ENCODE measurements at regions not wholly inside any gene's neighbourhood (a gene's known extent, or its start where the extent isn't known, plus 50 kb on each side); places are given as distances from the start of the nearest gene placed in this dataset.

DNA sequence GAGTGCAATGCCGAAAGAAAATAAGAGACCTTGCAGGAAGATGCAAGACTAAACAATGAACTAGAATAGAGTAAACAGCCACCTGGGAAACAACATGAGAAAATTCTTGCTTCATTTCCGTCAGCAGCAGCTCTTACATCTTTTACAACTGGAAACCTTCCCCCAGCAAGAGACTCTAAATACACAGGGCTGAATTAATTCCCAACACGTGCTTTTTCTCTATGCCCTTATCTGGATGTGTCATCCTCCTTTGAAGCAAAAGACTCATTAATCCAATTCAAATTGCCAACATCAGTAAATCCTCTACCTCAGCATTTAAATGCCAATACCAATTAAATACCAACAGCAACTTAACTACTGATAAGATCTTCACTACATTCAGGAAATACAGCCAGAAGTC, 99.0 kb upstream of the PDE1C start:
- no peak for DNase-seq

DNA sequence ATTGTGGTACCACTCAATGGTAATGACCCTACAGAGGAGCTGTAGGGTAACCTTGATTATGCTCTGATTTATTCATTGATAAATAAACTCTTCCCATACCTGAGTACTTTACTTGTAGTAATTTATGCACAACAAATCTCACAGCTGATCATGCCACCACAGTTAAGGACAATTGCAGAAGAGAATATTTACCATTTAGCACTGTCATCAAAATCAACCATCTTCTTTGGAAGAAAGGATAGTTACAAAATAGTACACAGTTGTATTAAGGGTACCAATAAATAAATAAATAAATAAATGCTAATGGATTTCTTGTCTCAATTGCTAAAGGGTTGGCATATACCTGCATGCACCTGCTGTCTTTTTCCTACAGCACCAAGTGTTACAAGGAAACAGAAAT, 97.6 kb upstream of the PDE1C start:
- DNase-seq: no peak

DNA sequence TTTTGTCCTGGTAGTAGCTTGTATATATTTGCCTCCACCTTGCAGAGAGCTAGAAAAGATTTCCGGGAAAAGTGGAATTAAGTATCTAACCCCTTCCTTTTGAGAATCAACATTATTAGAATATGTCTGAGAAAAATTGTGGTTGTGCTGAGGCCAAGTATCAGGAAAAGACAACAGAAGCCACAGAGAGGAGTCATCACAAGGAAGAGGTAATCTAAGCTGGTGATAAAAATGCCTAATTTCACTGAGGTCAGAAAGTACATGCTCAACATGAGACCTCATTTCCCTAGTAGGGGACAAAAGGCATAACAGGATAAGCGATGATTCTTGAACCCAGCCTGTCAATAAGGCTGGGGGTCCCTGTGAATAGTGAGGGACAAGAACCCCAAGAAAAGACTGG, 97.0 kb upstream of the PDE1C start:
- DNase-seq: no peak

DNA sequence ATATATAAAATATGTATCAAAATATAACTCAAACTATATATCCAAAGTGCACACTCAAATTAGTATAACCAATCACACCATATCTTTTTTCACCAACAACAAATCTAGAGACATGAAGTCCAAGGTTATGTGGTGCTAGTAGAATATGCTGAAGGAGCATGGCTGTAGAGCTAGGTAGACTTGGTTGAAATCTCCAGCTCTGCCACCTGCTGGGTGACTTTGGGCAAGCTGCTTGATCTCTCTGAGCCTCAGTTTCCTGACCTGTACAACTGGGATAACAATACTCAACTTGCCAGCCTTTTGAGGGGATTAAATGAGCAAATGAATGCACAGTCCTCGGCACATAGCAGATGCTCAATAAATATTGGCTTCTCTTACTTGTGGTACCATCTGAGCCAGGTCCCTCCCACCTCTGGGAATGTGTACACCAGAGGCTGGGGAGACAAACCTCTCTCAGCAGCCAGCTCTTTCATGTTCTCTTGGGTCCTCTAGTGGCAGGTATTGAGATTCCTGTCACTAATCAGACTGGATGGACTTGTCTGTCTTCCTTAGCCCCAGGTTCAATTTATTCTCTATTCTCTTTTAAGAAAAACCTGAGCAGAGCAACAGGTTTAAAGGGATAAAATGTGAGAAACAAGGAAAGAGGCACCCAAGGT, 94.3 kb upstream of the PDE1C start:
- DNase-seq: no peak

DNA sequence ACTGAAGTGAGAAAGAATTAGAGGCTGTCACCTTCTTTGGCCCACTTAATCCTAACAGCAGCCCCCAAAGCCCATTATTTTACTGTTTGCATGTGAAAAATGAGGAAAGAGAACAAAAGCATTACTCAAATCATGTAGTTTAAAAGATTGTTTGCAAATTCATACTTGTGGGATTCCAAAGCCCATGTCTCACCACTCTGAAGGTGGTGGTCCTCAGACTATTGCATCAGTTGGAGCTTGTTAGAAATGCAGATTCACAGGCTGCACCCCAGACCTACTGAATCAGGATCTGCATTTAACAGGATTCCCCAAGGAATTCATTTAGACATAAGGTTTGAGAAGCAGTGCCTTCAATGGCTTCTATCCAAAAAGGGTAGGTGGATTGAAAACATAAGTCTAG, 93.7 kb upstream of the PDE1C start:
- no peak for DNase-seq

DNA sequence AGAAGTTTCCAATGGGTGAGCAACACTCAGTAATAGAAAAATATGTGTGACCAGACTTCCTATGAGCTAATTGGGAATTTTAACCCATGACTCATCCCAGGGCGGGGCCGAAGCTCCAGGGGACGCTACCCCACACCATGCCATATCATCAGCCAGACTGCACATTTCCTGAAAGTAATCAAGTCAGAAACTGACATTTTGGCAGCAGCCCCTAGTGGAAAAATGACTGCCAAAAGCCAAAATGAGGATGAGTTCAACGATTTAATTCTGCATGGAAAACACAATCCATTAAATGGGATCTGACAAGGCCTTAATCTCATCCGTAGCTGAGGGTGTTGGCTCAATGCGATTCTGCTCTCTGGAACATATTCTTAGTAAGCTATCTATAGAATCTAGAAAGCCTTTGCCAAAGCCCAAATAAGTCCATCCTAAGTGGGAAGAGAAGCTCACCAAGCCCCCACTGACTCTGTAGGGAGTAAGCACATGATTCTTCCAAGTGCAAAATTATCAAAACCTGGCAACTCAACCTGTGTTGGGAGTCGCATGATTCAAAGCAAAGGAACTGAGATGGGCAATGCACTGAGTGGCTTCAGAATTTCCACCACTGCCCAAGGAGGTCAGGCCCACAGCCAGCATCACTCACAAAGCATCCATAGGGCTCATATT, 93.1 kb upstream of the PDE1C start:
- no peak for DNase-seq

DNA sequence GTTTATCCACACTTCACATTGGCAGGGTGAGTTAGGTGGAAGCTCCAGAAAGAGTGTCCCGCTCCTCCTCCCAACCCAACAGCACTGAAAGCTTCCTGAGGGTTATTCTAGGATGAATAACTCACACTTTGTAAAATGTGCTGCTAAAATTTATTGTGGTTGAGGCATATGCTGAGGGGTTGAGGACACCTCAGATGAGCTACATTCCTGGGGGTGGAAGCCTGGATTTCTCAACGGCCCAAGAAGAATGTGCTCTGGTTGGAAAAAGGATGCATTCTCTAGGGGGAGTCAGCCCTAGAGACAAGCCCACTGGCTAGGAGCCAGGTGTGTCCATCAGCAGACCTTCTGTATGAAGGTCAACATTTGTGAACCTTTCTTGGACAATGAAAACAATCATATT, 91.5 kb upstream of the PDE1C start:
- DNase-seq: no peak

DNA sequence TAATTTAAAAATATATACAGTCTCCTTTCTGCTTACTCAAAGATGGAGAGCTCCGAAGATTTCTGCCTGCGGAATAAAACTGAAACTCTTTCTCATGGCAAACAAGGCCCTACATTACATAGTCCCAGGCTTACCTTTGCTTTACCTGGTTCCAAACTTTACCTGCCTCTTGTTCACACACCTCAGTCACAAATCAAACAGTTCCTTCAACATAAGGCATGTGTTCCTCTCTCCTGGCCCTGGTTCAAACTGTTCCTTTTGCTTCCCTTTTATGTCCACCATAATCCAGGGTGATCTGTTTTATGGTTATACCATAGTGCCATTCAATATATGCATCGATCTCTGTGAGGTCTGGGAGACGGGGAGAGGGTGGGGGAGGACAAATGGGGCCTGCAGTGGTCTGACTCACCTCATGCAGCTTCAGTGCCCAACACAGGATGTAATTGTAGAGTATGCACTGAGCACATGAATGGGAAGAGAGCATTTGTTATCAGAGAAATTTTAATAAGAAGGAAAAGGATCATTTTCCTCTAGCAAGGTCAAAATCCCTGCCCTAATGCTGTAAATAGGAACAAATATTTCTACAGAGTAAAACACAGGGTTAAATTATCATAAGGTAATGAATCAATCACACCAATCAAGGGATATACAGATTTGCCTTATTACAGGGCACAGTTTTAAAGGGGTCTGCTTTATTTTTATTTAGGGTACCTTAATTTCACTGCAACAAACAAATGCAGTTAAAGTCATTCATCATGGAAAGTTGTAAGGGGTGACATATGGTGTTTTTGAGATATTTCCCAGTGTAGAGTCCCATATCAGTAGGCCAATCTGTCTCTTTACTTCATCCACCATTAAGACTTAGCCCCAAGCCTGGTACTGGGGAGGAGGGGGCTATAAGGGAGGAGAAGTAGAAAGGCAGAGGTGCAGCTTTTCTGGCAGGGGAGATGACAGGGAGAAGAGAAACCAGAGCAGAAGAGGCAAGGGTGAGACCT, 88.8 kb upstream of the PDE1C start:
- no peak for DNase-seq

DNA sequence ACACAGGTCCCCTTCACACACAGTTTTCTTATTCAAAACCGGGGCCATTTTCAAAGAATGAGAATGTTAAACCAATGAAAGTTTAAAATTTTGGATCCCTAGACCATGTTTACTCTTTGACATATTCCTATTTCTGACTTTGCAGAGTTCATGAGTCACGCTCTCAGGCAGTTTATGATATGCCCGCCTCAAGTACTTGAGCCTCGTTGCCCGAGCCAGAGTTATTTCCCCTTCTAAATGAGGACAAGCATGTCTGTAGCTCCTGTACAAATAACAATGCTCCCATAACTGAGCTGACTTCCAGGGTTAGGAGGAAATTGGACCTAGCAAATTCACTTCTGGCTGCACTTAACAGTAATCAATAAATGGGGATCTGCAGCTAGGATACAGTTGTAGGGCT, 87.9 kb upstream of the PDE1C start:
- no peak for DNase-seq

DNA sequence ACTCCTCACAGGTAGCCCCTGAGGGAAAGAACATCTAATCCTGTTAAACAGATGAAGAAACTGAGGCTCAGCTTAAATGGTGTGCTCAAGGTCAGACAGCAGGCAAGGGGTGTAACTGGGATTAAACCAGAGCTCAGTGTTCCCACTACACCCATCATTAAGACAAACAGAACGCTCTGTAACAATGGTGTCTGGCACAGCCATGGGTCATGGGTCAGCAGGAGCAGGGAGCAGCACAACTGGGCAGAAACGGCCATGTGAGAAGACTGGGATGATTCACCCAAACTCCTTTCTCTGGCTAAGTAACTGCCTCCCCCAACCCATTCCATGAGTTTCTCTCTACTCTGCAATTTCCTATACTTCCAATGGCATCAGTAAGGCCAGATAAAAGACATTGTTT, 85.5 kb upstream of the PDE1C start:
- no peak for DNase-seq

DNA sequence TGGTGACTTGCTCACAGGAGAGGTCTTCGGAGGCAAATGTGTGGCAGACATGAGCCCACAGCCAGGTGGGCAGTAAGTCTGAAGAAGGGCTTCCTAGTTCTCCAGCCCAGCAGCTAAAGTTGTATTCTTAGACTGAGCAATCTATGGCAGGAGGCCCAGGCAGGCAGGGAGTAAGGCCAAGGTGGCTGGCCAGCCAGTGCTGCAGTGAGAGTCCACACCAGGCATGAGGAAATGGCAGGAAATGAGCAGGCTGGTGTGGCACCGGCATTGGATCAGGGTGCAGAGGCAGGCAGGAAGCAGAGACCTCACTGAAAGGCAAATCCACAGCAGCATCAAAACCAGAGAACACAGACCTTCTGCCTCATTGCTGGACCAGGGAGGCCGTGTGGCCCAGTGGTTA, 84.6 kb upstream of the PDE1C start:
- DNase-seq: no peak

DNA sequence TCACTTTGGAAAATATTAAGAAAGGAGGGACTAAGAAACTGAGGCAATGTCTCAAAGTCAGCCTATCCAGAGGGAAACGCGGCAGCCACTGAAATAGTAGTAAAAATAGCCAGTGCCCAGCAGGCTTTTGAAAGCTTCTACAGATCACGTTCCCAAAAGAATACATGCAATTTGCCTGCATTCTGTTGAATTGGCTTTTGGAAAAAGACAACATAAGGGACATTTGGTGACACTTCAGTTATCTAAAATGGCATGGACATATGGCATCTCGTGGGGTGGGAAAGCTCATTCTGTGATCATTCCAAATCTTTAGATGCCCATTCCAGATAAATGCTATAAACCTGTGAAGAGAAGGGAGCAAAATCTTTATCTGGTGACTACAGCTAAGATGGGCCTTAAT, 82.8 kb upstream of the PDE1C start:
- DNase-seq: no peak

DNA sequence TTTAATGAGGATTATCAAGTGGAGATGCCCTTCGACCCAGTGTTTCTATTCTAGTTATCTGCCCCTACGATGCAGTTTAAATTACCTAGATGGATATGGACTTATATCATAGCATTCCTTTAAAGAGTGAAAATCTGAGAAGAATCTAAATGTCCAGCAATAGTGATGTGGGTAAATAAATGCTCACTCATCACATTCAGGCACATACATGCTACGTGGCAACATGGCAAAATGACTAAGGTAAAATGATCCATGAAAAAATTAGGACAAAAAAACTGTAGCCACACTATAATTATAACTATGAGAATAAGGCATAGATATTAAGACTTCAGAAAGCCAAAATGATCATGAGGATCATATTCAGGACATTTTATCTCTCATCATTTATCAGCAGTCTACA, 82.4 kb upstream of the PDE1C start:
- DNase-seq: no peak

DNA sequence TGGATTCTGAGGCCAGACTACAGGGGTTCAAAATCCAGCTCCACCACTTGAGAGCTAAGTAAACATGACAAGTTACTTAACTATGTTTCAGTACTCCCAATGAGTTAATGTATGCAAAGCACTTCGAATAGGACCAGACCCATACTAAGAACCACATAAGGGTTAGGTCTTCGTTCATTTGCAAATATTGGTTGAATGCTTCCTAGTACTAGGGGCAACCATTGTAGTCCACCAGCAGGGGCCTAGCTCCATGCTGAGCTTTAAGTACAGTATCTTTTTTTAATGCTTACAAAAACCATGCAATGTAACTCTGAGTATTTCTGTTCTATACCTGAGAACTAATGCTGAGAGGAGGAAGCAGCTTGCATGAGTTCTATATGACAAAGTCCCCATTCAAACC, 80.4 kb upstream of the PDE1C start:
- no peak for DNase-seq

DNA sequence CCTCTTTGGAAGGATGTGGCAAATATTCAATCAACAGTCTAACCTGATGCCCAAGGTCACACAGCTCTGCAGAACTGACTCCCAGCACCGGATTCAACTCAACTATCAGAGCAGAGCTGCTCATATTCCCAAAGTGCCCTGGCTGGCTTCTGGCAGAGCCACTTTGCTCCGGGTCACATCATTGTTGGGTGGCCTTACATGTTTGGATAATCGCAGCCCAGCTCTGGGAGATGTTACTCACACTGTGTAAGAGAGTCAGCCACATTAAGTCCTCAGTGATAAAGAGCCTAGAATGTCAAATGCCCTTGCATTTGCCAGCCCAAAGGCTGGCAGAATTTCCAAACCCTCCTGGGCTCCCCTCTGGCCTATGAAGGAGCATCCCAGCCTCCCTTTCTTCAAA, 79.8 kb upstream of the PDE1C start:
- DNase-seq: no peak

DNA sequence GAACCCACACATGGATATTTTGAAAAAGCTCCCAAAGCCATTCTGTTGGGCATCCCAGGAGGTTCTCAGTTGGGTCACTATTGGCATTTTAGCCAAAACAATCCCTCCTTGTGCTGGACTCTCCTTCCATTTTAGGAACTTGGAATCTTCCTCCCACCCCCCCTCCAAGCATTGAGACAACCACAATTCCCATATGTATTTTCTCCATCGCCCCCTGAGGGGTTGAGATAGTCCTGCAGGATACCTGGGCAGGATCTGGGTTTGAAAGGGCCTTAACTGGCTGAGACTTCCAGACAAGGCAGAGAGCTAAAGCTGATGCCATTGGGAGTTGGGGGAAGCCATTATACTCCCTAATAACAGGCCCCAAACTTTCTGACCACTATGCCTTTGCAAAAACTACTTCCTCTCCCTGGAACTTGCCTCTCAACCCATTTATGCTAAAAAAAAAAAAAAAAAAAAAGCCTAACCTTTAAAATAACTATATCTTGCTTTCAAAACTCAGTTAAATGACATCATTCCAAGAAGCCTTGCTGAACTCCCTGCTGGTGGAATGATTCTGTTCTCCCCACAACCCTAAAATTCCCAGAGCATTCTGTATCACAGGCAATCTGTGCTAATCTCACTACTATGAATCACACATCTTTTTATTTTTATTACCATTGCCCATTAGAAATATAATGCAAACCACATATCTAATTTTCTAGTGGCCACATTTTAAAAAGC, 77.5 kb upstream of the PDE1C start:
- DNase-seq: no peak

DNA sequence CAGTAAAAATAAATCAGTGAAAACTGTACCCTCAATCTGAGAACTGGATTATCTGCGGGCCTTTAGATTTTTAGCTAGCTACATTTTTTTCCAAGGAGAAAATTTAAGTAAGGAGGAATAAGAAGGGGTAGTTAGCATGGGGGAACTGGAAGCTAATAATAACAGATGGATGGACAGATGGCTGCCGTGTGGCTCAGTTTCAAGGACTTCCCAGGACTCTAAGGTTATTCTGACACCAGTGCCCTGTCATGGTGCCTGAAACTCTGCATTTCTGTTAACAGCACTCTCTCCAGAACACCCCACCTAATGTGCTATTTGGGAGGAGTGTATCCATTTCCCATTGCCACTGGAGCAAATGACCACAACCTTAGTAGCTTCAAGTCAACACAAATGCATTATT, 75.7 kb upstream of the PDE1C start:
- no peak for DNase-seq

DNA sequence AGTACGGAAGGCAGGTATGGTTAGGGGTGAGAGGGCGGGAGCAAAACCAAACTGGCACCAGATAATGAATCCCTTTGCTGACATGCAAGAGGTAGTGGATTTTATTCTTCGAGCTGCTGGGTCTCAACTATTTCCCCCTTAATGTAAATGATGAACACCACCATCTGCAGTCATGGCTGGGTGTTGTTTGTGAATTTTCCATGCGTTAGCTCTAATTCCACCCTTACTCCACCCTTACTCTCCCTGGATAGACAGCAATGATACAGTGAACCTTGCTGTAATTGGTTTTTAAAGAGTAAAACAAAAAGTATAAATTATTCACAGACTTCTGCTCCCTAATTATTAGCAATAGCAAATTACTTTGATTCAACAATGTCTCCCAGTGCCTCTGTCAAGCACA, 74.5 kb upstream of the PDE1C start:
- DNase-seq: no peak

DNA sequence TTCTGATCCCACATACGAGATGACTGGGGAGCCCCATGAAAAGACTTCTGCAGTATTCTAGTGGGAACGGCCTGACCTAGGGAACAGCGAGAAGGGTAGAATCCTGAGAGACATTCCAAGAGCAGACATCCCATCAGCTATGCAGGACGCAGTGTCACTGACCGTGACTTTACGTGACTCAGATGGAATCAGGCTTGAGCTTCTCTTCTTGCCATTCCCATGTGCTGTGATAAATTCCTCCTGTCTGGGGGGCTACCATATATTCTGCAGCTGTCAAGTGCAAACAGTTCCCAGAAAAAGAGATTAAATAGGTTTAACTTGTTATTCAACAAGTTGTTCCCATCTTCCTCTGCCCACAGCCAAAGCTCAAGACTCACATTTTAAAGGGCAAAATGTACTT, 73.1 kb upstream of the PDE1C start:
- DNase-seq: no peak

DNA sequence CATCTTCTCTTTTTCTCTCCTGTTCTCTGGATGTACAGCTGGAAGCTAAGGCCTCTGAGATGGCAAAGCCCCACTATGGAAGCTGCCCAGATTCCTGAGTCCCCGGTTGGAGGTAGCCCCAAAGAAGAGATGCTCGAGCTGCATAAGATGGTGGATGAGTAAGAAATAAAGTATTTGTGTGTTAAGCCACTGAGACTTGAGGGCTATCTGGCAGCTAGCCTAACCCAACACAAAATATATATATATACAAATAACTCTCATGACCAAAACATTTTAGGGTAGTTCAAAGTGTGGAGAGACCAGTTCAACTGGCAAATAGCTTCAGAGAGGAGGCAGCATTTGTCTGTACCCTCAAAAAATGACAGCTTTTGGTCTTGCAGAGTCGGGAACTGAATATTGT, 72.4 kb upstream of the PDE1C start:
- DNase-seq: no peak

DNA sequence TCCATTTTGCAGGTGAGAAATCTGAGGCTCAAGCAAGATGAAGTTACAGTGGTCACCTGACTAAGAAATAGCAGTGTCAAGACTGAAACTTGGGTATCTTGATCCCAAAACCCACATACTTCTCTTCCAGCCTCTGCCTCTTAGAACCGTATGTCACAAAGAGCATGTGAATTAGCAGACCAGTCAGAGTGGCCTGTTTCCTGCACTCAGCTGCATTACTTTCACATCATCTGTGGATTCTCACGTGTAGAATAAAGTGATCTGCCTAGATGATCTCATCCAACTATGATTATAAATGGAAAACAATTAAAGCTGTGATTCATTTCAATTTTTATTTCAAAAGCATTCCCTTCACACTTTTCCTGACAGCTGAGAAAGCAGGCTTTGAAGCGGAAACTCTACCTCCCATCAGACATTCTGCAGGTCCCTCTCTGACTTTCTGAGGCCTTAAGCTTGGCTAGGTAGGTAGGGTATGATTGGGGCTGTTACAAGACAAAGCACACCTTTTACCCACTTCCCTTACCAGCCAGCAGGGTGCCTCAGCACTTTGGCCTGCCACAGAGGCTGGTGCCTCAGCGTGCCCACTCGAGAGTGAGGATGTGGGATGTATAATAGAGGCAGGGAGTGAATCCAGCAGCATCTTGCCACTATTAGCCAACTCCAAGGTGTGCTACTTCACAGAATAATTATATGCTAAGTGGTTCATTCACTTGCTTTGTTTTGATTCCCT, 70.2 kb upstream of the PDE1C start:
- no peak for DNase-seq

DNA sequence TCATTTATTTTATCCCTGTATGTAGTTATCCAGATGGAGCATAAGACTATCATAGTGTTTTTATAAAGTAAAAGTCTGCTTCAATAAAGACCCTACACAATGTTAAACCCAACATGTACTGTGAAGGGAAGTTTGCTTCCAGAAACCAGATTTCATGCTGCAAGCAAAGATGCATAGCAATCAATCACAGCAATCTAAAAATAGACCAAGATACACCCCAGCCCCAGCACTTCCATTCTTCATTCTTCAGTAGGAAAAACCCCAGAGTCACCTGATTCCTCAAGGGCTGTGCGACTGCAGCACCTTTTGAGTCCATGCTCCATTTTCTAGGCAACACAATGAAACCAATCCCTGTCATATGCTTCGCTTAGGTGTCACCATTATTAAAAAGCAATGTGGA, 66.9 kb upstream of the PDE1C start:
- no peak for DNase-seq

DNA sequence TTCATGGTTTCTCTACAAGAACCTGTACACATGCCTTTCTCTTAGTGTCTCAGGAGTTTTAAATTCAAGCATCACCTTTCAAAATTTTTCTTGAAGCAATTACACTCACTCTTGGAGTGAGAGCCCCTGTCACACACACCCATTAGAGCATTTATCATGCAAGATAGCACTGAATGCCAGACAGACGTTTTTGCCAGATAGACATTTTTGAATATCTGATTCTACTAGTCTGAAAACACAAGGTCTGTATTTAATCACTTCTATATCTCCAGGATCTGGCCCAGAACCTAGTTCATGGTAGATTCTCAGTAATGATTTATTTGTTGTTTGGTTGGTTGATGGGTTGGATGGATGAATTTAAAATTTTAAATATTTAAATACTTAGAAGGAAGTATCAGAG, 60.9 kb upstream of the PDE1C start:
- no peak for DNase-seq
